ENCODE measurements at regions not wholly inside any gene's neighbourhood (a gene's known extent, or its start where the extent isn't known, plus 50 kb on each side); places are given as distances from the start of the nearest gene placed in this dataset.

GRCh38 chr4:182179105-182179504 is 64.1 kb upstream of the TENM3 start:
- H3K4me1 ChIP-seq (ENCODE audit: insufficient read depth, low read length) = no peaks in the 10 kb centered on the region
- H3K9me3 ChIP-seq (ENCODE audit: low read depth, low read length) = no peaks in the 10 kb centered on the region
- no peak overlapping the region for H3K4me3 ChIP-seq (ENCODE audit: low read length)
- no peaks in the 10 kb centered on the region for H3K27me3 ChIP-seq (ENCODE audit: insufficient read depth, low read length)

DNA sequence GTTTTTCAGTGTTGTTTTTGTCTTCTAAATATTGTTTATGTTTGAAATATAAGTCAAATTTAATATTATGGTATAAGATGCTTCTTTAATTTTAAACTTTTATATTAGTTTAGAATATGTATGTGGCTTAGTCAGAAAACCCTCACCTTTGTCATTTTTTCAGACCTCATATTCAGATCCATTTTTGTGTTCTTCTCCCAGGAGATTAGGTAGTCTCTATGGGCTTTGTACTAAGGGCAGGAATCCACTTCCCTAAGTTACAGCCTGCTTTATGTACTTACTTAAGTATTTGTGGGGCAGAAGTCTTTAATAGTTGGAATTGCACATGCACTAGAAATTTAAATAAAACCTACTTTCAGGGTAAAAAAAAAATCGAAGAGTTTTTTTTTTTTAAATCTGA is 63.5 kb upstream of the TENM3 start:
- no peaks in the 10 kb centered on the region for H3K9me3 ChIP-seq (ENCODE audit: low read depth, low read length)
- H3K27me3 ChIP-seq (ENCODE audit: insufficient read depth, low read length) = no peaks in the 10 kb centered on the region
- H3K4me3 ChIP-seq (ENCODE audit: low read length) = no peak overlapping the region
- H3K4me1 ChIP-seq (ENCODE audit: insufficient read depth, low read length) = no peaks in the 10 kb centered on the region

GRCh38 chr4:182185491-182185890 is 57.7 kb upstream of the TENM3 start:
- Histone ChIP-seq H3K9me3 (ENCODE audit: low read depth, low read length) (no peaks in the 10 kb centered on the region), H3K4me1 (ENCODE audit: insufficient read depth, low read length) (no peaks in the 10 kb centered on the region), H3K4me3 (ENCODE audit: low read length) (no peak overlapping the region), H3K27me3 (ENCODE audit: insufficient read depth, low read length) (no peaks in the 10 kb centered on the region)

- Histone ChIP-seq H3K9me3 (ENCODE audit: low read depth, low read length) (no peaks in the 10 kb centered on the region), H3K27me3 (ENCODE audit: insufficient read depth, low read length) (no peaks in the 10 kb centered on the region), H3K4me3 (ENCODE audit: low read length) (no peak overlapping the region), H3K4me1 (ENCODE audit: insufficient read depth, low read length) (no peaks in the 10 kb centered on the region)
Measured at GRCh38 chr4:182187674-182188073, 55.5 kb upstream of the TENM3 start.

DNA sequence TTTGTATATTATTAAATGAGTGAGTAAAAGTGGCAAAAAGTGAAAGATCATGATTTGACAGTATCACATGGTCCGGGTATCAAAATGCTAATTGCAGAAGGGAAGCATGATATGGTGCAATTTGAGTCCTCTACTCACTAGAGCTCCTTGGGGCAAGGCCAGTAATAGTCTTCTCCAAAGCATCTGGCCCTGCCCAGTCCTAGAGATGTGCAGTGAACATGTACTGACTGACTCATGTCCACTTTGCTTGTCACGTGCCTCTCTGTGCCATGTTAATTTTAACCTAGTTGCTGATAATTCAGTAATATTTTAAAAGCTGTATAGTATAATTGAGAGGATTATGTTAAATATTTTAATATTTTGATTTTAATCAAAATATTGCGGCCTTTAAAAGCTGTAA is 54.6 kb upstream of the TENM3 start:
- H3K27me3 ChIP-seq (ENCODE audit: insufficient read depth, low read length) = no peaks in the 10 kb centered on the region
- H3K4me3 ChIP-seq (ENCODE audit: low read length) = no peak overlapping the region
- H3K9me3 ChIP-seq (ENCODE audit: low read depth, low read length) = no peaks in the 10 kb centered on the region
- H3K4me1 ChIP-seq (ENCODE audit: insufficient read depth, low read length) = no peaks in the 10 kb centered on the region

GRCh38 chr4:182189103-182189878 is 53.9 kb upstream of the TENM3 start:
- Histone ChIP-seq H3K9me3 (ENCODE audit: low read depth, low read length) (no peaks in the 10 kb centered on the region), H3K4me1 (ENCODE audit: insufficient read depth, low read length) (no peaks in the 10 kb centered on the region), H3K4me3 (ENCODE audit: low read length) (no peak overlapping the region), H3K27me3 (ENCODE audit: insufficient read depth, low read length) (no peaks in the 10 kb centered on the region)

DNA sequence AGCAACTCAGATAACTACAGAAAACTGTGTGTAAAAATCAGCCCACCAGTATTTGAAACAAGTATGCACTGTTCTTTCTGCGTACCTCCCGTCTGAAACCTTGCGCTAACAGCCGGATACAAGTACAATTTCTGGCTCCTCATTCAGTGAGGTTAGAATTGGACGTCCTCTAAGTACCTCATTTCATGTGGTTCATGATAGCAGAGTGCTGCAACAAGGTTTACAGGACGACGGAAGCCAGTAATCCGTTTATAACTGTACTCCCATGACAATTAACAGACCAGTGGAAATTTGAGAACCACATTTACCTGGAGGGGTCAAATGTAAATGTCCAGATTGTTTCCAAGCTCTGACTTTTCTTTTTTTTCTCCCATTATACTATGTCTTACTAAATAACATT is 52.9 kb upstream of the TENM3 start:
- Histone ChIP-seq H3K9me3 (ENCODE audit: low read depth, low read length) (no peaks in the 10 kb centered on the region), H3K4me1 (ENCODE audit: insufficient read depth, low read length) (no peaks in the 10 kb centered on the region), H3K4me3 (ENCODE audit: low read length) (no peak overlapping the region), H3K27me3 (ENCODE audit: insufficient read depth, low read length) (no peaks in the 10 kb centered on the region)

DNA sequence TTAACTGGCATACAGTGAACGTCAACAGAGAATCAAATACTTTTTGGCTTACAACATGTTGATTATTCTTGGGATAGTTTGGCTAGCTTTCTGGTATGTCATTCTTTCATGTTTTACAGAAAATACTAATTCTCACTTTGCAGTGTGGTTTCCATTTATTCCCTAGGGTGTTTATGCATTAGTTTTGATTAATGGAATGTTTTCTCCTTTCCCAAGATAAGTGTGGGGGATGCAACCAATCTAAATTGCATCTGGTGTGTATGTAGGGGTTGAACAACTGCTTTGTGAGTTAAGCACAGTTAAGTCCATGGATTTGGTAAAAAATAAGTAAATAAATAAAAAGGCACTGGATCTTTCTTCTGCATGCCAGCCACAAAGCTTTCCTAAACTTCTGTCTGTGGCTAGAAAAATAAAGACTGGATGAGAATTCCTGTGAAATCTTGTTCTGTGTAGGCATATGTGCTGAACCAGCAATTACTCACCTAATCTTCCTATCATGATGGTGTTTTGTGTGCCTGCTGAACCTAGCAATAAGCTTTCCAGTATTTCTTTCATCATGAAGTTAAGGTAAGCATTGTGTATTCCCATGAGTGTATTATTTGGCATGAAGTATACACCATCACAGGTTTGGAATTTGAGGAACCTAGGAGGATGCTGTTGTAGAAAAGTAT is 50.6 kb upstream of the TENM3 start:
- Histone ChIP-seq H3K27me3 (ENCODE audit: insufficient read depth, low read length) (no peaks in the 10 kb centered on the region), H3K4me3 (ENCODE audit: low read length) (no peak overlapping the region), H3K4me1 (ENCODE audit: insufficient read depth, low read length) (no peaks in the 10 kb centered on the region), H3K9me3 (ENCODE audit: low read depth, low read length) (no peaks in the 10 kb centered on the region)

GRCh38 chr4:182193311-182193710 is 49.9 kb upstream of the TENM3 start:
- no peaks in the 10 kb centered on the region for H3K27me3 ChIP-seq (ENCODE audit: insufficient read depth, low read length)
- no peaks in the 10 kb centered on the region for H3K4me1 ChIP-seq (ENCODE audit: insufficient read depth, low read length)
- H3K4me3 ChIP-seq (ENCODE audit: low read length) = no peak overlapping the region
- no peaks in the 10 kb centered on the region for H3K9me3 ChIP-seq (ENCODE audit: low read depth, low read length)
